Right renal pelvis (tissue), 4 donors: ENCODE measurements at regions not wholly inside any gene's neighbourhood (a gene's known extent, or its start where the extent isn't known, plus 50 kb on each side); places are given as distances from the start of the nearest gene placed in this dataset.

Experiments used
- DNase-seq, 4 donors: peaks; one replicate each; pipeline ENCODE4 v3.0.0-alpha.2; 2013; ENCODE audit warnings: low read depth in 4 of 4, low spot score in 3 of 4, missing footprints in 1 of 4

- DNase-seq = no peak
Observed at GRCh38 chr20:43863821-43864544, 50.7 kb upstream of the TOX2 start.

GRCh38 chr20:43863330-43863729 is 51.3 kb upstream of the TOX2 start:
- DNase-seq = no peak

GRCh38 chr20:43862438-43862837 is 52.2 kb upstream of the TOX2 start:
- no peak for DNase-seq

GRCh38 chr20:43859994-43860393 is 54.7 kb upstream of the TOX2 start:
- no peak for DNase-seq

- no peak for DNase-seq
Observed at GRCh38 chr20:43857932-43858331, 56.7 kb upstream of the TOX2 start.

- DNase-seq = no peak
Observed at GRCh38 chr20:43857127-43857526, 57.5 kb upstream of the TOX2 start.

- DNase-seq = no peak
Observed at GRCh38 chr20:43855803-43856202, 58.8 kb upstream of the TOX2 start.

- no peak for DNase-seq
Observed at GRCh38 chr20:43853918-43854317, 60.7 kb upstream of the TOX2 start.

GRCh38 chr20:43853174-43853803 is 61.4 kb upstream of the TOX2 start:
- no peak for DNase-seq

GRCh38 chr20:43849496-43850186 is 65.0 kb upstream of the TOX2 start:
- DNase-seq = no peak

GRCh38 chr20:43846516-43846905 is 68.1 kb upstream of the TOX2 start:
- no peak for DNase-seq

- no peak for DNase-seq
Observed at GRCh38 chr20:43844778-43845614, 69.7 kb upstream of the TOX2 start.

GRCh38 chr20:43843965-43844660 is 70.5 kb upstream of the TOX2 start:
- DNase-seq = no peak

- DNase-seq = no peak
Observed at GRCh38 chr20:43843096-43843964, 71.3 kb upstream of the TOX2 start.

- DNase-seq = no peak
Observed at GRCh38 chr20:43842126-43843020, 72.3 kb upstream of the TOX2 start.

GRCh38 chr20:43840382-43841070 is 74.1 kb upstream of the TOX2 start:
- DNase-seq = no peak

GRCh38 chr20:43839793-43840199 is 74.9 kb upstream of the TOX2 start:
- no peak for DNase-seq

- no peak for DNase-seq
Observed at GRCh38 chr20:43838703-43839060, 76.0 kb upstream of the TOX2 start.
